VCaP (cell line): ENCODE measurements at regions not wholly inside any gene's neighbourhood (a gene's known extent, or its start where the extent isn't known, plus 50 kb on each side); places are given as distances from the start of the nearest gene placed in this dataset.

Experiments used
- H3K27ac ChIP-seq: fragments of 450-650 bp; 2 replicates; pipeline ENCODE4 v1.5.1; 2017
- CTCF ChIP-seq: fragments of 450-650 bp; conservative IDR thresholded peaks from 2 replicates; pipeline ENCODE4 v1.5.1; 2017; ENCODE audit warnings: mild to moderate bottlenecking, moderate library complexity

GRCh38 chr16:86982347-86982596 is 334.9 kb downstream of the C16orf95 start:
- no peak for TF ChIP-seq CTCF
- no peak overlapping the region for H3K27ac ChIP-seq

GRCh38 chr16:86982912-86983311 is 334.3 kb downstream of the C16orf95 start:
- H3K27ac ChIP-seq, result no peak overlapping the region
- no peak for TF ChIP-seq CTCF

- H3K27ac ChIP-seq, result no peak overlapping the region
These were observed 333.6 kb downstream of the C16orf95 start for GRCh38 chr16:86983621-86984020.

GRCh38 chr16:86984343-86984742 is 332.8 kb downstream of the C16orf95 start:
- TF ChIP-seq CTCF, result no peak
- no peak overlapping the region for H3K27ac ChIP-seq

More at GRCh38 chr16:86983621-86984020, 333.6 kb downstream of the C16orf95 start:
- TF ChIP-seq CTCF, result no peak

- TF ChIP-seq CTCF, result no peak
These were observed 332.1 kb downstream of the C16orf95 start for GRCh38 chr16:86984991-86985647.

GRCh38 chr16:86985648-86986015 is 331.6 kb downstream of the C16orf95 start:
- H3K27ac ChIP-seq, result no peak overlapping the region
- no peak for TF ChIP-seq CTCF

More at GRCh38 chr16:86984991-86985647, 332.1 kb downstream of the C16orf95 start:
- no peak overlapping the region for H3K27ac ChIP-seq

GRCh38 chr16:86986136-86986535 is 331.1 kb downstream of the C16orf95 start:
- no peak overlapping the region for H3K27ac ChIP-seq
- TF ChIP-seq CTCF, result no peak
